ENCODE measurements at regions not wholly inside any gene's neighbourhood (a gene's known extent, or its start where the extent isn't known, plus 50 kb on each side); places are given as distances from the start of the nearest gene placed in this dataset.

GRCh38 chr5:38207343-38207742 lies 51.0 kb upstream of the EGFLAM start:
- intact Hi-C loops (cut with DNase I): no loop called here
- Histone ChIP-seq H3K4me1 (replicated peaks) (no peaks in the 10 kb centered on the region), H3K27me3 (replicated peaks; ENCODE audit: insufficient read depth) (no peaks in the 10 kb centered on the region), H3K36me3 (no peaks in the 10 kb centered on the region), H3K9me3 (no peaks in the 10 kb centered on the region), H3K27ac (no peak overlapping the region), H3K4me3 (no peak overlapping the region)
- TF ChIP-seq POLR2AphosphoS5 (IDR thresholded peaks at IDR 0.05) (no peak), POLR2A (IDR thresholded peaks at IDR 0.05) (no peak), CTCF (IDR thresholded peaks at IDR 0.05) (no peak)
- DNase-seq (ENCODE audit: low spot score): no peak

DNA sequence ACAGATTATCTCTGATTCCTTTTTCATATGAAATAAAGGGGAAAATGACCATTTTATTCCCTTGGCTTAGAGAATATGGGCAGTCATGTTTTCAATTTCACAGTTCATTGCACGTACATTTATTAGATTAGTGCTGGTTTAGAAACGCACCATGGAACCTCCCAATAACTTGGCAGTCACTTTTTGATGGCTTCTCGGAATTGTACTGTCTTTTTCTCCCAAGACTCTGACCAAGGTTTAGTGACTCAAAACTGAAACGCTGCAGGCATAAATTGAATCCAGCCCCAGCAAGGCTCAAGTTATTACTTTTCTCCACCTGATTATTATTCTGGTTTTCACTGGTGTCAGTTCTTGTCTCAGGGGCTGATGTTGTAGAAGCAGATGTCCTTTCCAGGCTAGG lies 55.6 kb upstream of the EGFLAM start:
- TF ChIP-seq POLR2AphosphoS5 (IDR thresholded peaks at IDR 0.05) (no peak), POLR2A (IDR thresholded peaks at IDR 0.05) (no peak), CTCF (IDR thresholded peaks at IDR 0.05) (no peak)
- no peak overlapping the region for H3K27ac ChIP-seq
- 66% methylated on average over 4 of the region's 4 CpGs for WGBS
- no peaks in the 10 kb centered on the region for H3K27me3 ChIP-seq (replicated peaks; ENCODE audit: insufficient read depth)
- no peak for DNase-seq (ENCODE audit: low spot score)
- H3K4me1 ChIP-seq (replicated peaks): no peaks in the 10 kb centered on the region
- H3K9me3 ChIP-seq: no peaks in the 10 kb centered on the region
- H3K4me3 ChIP-seq: no peak overlapping the region
- H3K36me3 ChIP-seq: no peaks in the 10 kb centered on the region
- intact Hi-C loops (cut with DNase I): no loop called here

DNA sequence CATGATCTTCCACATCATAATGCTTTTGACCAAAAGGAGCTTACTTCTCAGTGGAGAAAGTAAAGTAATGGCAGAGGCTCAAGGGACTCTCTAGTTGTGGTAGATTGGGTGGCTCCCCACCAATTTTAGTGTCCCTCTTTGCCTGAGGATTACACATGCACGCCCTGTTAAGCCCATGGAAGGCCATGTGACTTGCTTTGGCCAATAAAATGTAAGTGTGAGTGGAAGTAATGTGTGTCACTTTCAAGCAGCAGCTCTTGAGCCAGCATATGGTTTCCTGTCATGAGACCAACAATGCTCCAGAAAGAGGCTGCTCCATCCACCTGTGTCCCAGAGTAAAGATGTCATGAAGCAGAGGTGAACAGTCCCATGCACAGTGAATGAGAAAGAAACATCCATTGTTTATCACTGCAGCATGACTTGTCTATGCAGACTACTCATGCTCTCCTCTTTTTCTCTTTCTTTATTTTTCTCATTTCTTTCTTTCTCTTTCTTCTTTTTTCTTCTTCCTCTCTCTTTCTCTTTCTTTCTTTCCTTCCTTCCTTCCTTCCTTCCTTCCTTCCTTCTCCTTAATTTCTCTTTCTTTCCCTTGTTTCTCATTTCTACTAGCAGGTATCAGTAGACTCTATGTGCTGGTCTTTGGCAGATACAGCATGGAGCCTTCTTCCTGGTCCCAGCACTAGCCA lies 57.3 kb upstream of the EGFLAM start:
- WGBS: 95% methylated on average over 1 of the region's 1 CpG
- no peak overlapping the region for H3K4me3 ChIP-seq
- DNase-seq (ENCODE audit: low spot score): no peak

GRCh38 chr5:38197118-38197517 lies 61.2 kb upstream of the EGFLAM start:
- WGBS: 90% methylated on average over 3 of the region's 3 CpGs
- intact Hi-C loops (cut with DNase I): no loop called here
- Histone ChIP-seq H3K9me3 (no peaks in the 10 kb centered on the region), H3K27me3 (replicated peaks; ENCODE audit: insufficient read depth) (no peaks in the 10 kb centered on the region), H3K36me3 (no peaks in the 10 kb centered on the region), H3K27ac (no peak overlapping the region), H3K4me1 (replicated peaks) (no peaks in the 10 kb centered on the region), H3K4me3 (no peak overlapping the region)
- no peak for DNase-seq (ENCODE audit: low spot score)
- TF ChIP-seq POLR2A (IDR thresholded peaks at IDR 0.05) (no peak), CTCF (IDR thresholded peaks at IDR 0.05) (no peak), POLR2AphosphoS5 (IDR thresholded peaks at IDR 0.05) (no peak)

More for the DNA sequence above, 57.3 kb upstream of the EGFLAM start:
- H3K27me3 ChIP-seq (replicated peaks; ENCODE audit: insufficient read depth): no peaks in the 10 kb centered on the region
- TF ChIP-seq CTCF (IDR thresholded peaks at IDR 0.05) (no peak), POLR2A (IDR thresholded peaks at IDR 0.05) (no peak), POLR2AphosphoS5 (IDR thresholded peaks at IDR 0.05) (no peak)
- H3K4me1 ChIP-seq (replicated peaks): no peaks in the 10 kb centered on the region
- no peaks in the 10 kb centered on the region for H3K36me3 ChIP-seq
- H3K27ac ChIP-seq: no peak overlapping the region
- intact Hi-C loops (cut with DNase I): no loop called here
- no peaks in the 10 kb centered on the region for H3K9me3 ChIP-seq

- TF ChIP-seq POLR2AphosphoS5 (IDR thresholded peaks at IDR 0.05) (peak; percentile 35), POLR2A (IDR thresholded peaks at IDR 0.05) (no peak), CTCF (IDR thresholded peaks at IDR 0.05) (peak; percentile 74 to 89 (median 82))
- Histone ChIP-seq H3K27ac (no peak overlapping the region), H3K4me1 (replicated peaks) (no peaks in the 10 kb centered on the region), H3K4me3 (no peak overlapping the region), H3K9me3 (no peaks in the 10 kb centered on the region), H3K27me3 (replicated peaks; ENCODE audit: insufficient read depth) (no peaks in the 10 kb centered on the region), H3K36me3 (no peaks in the 10 kb centered on the region)
- intact Hi-C loops (cut with DNase I): loop anchor here (1.0 to 5.0 kb wide), 2 partner anchors 356 to 781 kb away; no protein-coding TSS in a partner anchor
- WGBS: 22% methylated on average over 13 of the region's 13 CpGs
- peak; percentile 43 for DNase-seq (ENCODE audit: low spot score)
Measured at GRCh38 chr5:38193015-38193581, 65.3 kb upstream of the EGFLAM start.
